Left ventricle myocardium superior (tissue), 1 donor: ENCODE measurements at regions not wholly inside any gene's neighbourhood (a gene's known extent, or its start where the extent isn't known, plus 50 kb on each side); places are given as distances from the start of the nearest gene placed in this dataset.

ENCODE experiments used
- ATAC-seq: fragments of 200-7000 bp; cut with Tn5 transposase; one replicate; pipeline ENCODE4 v1.9.1; 2020; ENCODE audit warnings: mild to moderate bottlenecking, moderate library complexity
- DNase-seq: peaks from one replicate; pipeline ENCODE4 v3.0.0-alpha.2; 2020
- intact Hi-C: fragments of 100-400 bp; cut with micrococcal nuclease; formaldehyde crosslinking; loops from one replicate; pipeline ENCODE4 v1.11.0; 2022
- donor health status: DM: no; HTN: yes; CAD: no; lungs with severe emphysema.

GRCh38 chr17:14487068-14487467 is 186.2 kb downstream of the HS3ST3B1 start:
- DNase-seq: no peak
- intact Hi-C loops: no loop called here
- ATAC-seq: no peak

GRCh38 chr17:14482715-14483114 is 181.8 kb downstream of the HS3ST3B1 start:
- ATAC-seq (no peak), DNase-seq (no peak)
- intact Hi-C loops: no loop called here

GRCh38 chr17:14481664-14482063 is 180.8 kb downstream of the HS3ST3B1 start:
- DNase-seq: no peak
- intact Hi-C loops: no loop called here
- no peak for ATAC-seq

GRCh38 chr17:14474591-14474990 is 173.7 kb downstream of the HS3ST3B1 start:
- DNase-seq: no peak
- ATAC-seq: no peak
- intact Hi-C loops: no loop called here

- ATAC-seq: no peak
- intact Hi-C loops: no loop called here
- no peak for DNase-seq
Measured at GRCh38 chr17:14471052-14471451, 170.2 kb downstream of the HS3ST3B1 start.

GRCh38 chr17:14470417-14470816 is 169.5 kb downstream of the HS3ST3B1 start:
- DNase-seq (no peak), ATAC-seq (no peak)

GRCh38 chr17:14469971-14470370 is 169.1 kb downstream of the HS3ST3B1 start:
- ATAC-seq: no peak
- intact Hi-C loops: no loop called here
- no peak for DNase-seq

More at GRCh38 chr17:14470417-14470816, 169.5 kb downstream of the HS3ST3B1 start:
- intact Hi-C loops: no loop called here

- intact Hi-C loops: no loop called here
- ATAC-seq: no peak
- DNase-seq: no peak
Measured at GRCh38 chr17:14468858-14469257, 168.0 kb downstream of the HS3ST3B1 start.

GRCh38 chr17:14461227-14461548 is 160.3 kb downstream of the HS3ST3B1 start:
- DNase-seq (no peak), ATAC-seq (no peak)
- intact Hi-C loops: no loop called here

GRCh38 chr17:14460516-14461226 is 159.8 kb downstream of the HS3ST3B1 start:
- no peak for DNase-seq
- intact Hi-C loops: no loop called here
- ATAC-seq: no peak

- intact Hi-C loops: no loop called here
- ATAC-seq: no peak
- DNase-seq: no peak
Measured at GRCh38 chr17:14459955-14460354, 159.1 kb downstream of the HS3ST3B1 start.

- ATAC-seq: no peak
- no peak for DNase-seq
- intact Hi-C loops: no loop called here
Measured at GRCh38 chr17:14458724-14459123, 157.8 kb downstream of the HS3ST3B1 start.

GRCh38 chr17:14454746-14455145 is 153.9 kb downstream of the HS3ST3B1 start:
- no peak for ATAC-seq
- intact Hi-C loops: no loop called here

GRCh38 chr17:14452856-14453255 is 152.0 kb downstream of the HS3ST3B1 start:
- ATAC-seq (no peak), DNase-seq (no peak)
- intact Hi-C loops: no loop called here

More at GRCh38 chr17:14454746-14455145, 153.9 kb downstream of the HS3ST3B1 start:
- DNase-seq: no peak

GRCh38 chr17:14451729-14452191 is 150.9 kb downstream of the HS3ST3B1 start:
- ATAC-seq (no peak), DNase-seq (no peak)
- intact Hi-C loops: no loop called here

- intact Hi-C loops: no loop called here
- ATAC-seq (no peak), DNase-seq (no peak)
Measured at GRCh38 chr17:14448818-14449217, 147.9 kb downstream of the HS3ST3B1 start.

- ATAC-seq (no peak), DNase-seq (no peak)
- intact Hi-C loops: no loop called here
Measured at GRCh38 chr17:14446825-14447224, 145.9 kb downstream of the HS3ST3B1 start.

- intact Hi-C loops: no loop called here
- DNase-seq (no peak), ATAC-seq (no peak)
Measured at GRCh38 chr17:14444915-14445314, 144.0 kb downstream of the HS3ST3B1 start.

GRCh38 chr17:14442798-14443528 is 142.1 kb downstream of the HS3ST3B1 start:
- ATAC-seq (no peak), DNase-seq (no peak)
- intact Hi-C loops: no loop called here

- no peak for DNase-seq
- intact Hi-C loops: no loop called here
- ATAC-seq: no peak
Measured at GRCh38 chr17:14437176-14437575, 136.3 kb downstream of the HS3ST3B1 start.

- intact Hi-C loops: no loop called here
- ATAC-seq (no peak), DNase-seq (no peak)
Measured at GRCh38 chr17:14436266-14436665, 135.4 kb downstream of the HS3ST3B1 start.
